Thyroid gland (tissue), 4 donors: ENCODE measurements at regions not wholly inside any gene's neighbourhood (a gene's known extent, or its start where the extent isn't known, plus 50 kb on each side); places are given as distances from the start of the nearest gene placed in this dataset.

ENCODE experiments used
- CTCF ChIP-seq, 6 experiments: fragments of 200-600 bp in 3 of 6; fragments of 450-650 bp in 3 of 6; sonication (generic) in 3 of 6; IDR thresholded peaks; one replicate each; pipeline ENCODE4 v1.5.1; 2016 to 2019; ENCODE audit warnings: antibody characterized with exemption in 6 of 6, mild to moderate bottlenecking in 2 of 6, inconsistent platforms in 1 of 6, moderate library complexity in 1 of 6
- POLR2A ChIP-seq, 2 donors: fragments of 450-650 bp; IDR thresholded peaks; one replicate each; pipeline ENCODE4 v1.6.1; 2017; ENCODE audit warnings: antibody characterized with exemption in 2 of 2, mild to moderate bottlenecking in 2 of 2, moderate library complexity in 1 of 2

- TF ChIP-seq CTCF (IDR thresholded peaks at IDR 0.05) (no peak), POLR2A (IDR thresholded peaks at IDR 0.05) (no peak)
These were observed 195.7 kb downstream of the KLF12 start for GRCh38 chr13:73938372-73939070.
